Testis (tissue), 2 donors: ENCODE measurements at regions not wholly inside any gene's neighbourhood (a gene's known extent, or its start where the extent isn't known, plus 50 kb on each side); places are given as distances from the start of the nearest gene placed in this dataset.

ENCODE experiments used
- DNase-seq: peaks from one replicate; pipeline ENCODE4 v3.0.0-alpha.2; 2019
- H3K27ac ChIP-seq, 2 donors: fragments of 200-600 bp; sonication (generic); one replicate each; pipeline ENCODE4 v1.5.1; 2019
- H3K27me3 ChIP-seq: fragments of 200-600 bp; sonication (generic); one replicate; pipeline ENCODE4 v1.5.1; 2019
- H3K36me3 ChIP-seq: fragments of 200-600 bp; sonication (generic); one replicate; pipeline ENCODE4 v1.5.1; 2017; ENCODE audit warnings: low read depth; ENCODE audit errors: missing control alignments
- H3K4me1 ChIP-seq: fragments of 200-600 bp; sonication (generic); one replicate; pipeline ENCODE4 v1.5.1; 2019
- H3K4me3 ChIP-seq, 2 donors: fragments of 200-600 bp; sonication (generic); one replicate each; pipeline ENCODE4 v1.5.1; 2017 to 2019
- H3K9me3 ChIP-seq: fragments of 200-600 bp; sonication (generic); one replicate; pipeline ENCODE4 v1.5.1; 2017
- POLR2A ChIP-seq: fragments of 450-650 bp; IDR thresholded peaks from one replicate; pipeline ENCODE4 v1.6.1; 2017; ENCODE audit warnings: antibody characterized with exemption, mild to moderate bottlenecking, moderate library complexity
- WGBS, 2 donors: methylation state at CpG; one replicate each; pipeline ENCODE4 v1.1.5; 2018; 5-methylcytosine and 5-hydroxymethylcytosine counted together
- intact Hi-C: fragments of 100-400 bp; cut with DNase I; formaldehyde crosslinking; loops from one replicate; pipeline ENCODE4 v1.15.1; 2023; ENCODE audit warnings: low total_unique reads
- TF ChIP-seq, protein P1 (sequence below), 3 experiments: fragments of 450-650 bp in 2 of 3; fragments of 200-600 bp in 1 of 3; sonication (generic) in 1 of 3; IDR thresholded peaks; one replicate each; pipeline ENCODE4 v1.5.1; 2016 to 2019; ENCODE audit warnings: antibody characterized with exemption in 3 of 3, mild to moderate bottlenecking in 2 of 3, moderate library complexity in 1 of 3

DNA sequence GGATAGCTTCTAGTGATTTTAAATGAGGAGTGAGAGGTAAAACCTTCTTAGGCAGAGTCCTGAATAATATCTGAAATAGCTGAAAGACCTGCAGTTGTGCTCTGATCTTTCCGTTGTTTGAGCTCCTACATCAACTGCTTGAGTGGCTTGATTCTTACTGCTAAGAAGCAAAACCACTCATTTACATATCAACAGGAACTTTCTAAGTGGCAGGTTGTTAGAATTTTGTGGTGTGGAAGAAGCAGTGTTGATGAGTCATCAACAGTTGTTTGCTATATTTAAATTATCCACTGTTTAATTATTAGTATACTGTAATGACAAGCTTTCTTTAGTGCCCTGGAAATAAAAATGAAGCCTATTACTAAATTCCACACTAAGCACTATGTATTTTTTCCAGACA is 689.5 kb downstream of the DNAJB9 start:
- DNase-seq = no peak
- Histone ChIP-seq H3K9me3 (no peaks in the 10 kb centered on the region), H3K36me3 (no peaks in the 10 kb centered on the region), H3K27me3 (no peaks in the 10 kb centered on the region), H3K27ac (no peak overlapping the region), H3K4me3 (no peak overlapping the region), H3K4me1 (no peaks in the 10 kb centered on the region)
- WGBS, 2 donors = 57 to 64% methylated on average over 1 of the region's 1 CpG
- TF ChIP-seq, protein P1, sequence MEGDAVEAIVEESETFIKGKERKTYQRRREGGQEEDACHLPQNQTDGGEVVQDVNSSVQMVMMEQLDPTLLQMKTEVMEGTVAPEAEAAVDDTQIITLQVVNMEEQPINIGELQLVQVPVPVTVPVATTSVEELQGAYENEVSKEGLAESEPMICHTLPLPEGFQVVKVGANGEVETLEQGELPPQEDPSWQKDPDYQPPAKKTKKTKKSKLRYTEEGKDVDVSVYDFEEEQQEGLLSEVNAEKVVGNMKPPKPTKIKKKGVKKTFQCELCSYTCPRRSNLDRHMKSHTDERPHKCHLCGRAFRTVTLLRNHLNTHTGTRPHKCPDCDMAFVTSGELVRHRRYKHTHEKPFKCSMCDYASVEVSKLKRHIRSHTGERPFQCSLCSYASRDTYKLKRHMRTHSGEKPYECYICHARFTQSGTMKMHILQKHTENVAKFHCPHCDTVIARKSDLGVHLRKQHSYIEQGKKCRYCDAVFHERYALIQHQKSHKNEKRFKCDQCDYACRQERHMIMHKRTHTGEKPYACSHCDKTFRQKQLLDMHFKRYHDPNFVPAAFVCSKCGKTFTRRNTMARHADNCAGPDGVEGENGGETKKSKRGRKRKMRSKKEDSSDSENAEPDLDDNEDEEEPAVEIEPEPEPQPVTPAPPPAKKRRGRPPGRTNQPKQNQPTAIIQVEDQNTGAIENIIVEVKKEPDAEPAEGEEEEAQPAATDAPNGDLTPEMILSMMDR (IDR thresholded peaks at IDR 0.05) = no peak
- no peak for TF ChIP-seq POLR2A
- intact Hi-C loops = no loop called here

DNA sequence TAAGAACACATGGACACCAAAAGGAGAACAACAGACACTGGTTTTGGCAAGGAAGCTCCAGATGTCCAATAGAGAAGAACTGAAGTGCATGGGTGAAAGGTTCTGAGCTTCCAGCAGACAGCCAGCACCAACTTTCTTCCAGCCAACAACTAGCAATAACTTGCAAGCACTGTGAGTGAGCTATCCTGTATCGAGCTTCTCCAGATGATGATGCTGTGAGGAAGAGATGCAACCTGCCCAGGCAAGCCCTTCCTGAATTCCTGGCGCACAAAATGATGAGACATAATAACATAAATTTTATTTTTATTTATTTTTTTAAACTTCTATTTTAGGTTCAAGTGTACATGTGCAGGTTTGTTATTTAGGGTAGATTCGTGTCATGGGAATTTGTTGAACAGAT is 692.1 kb downstream of the DNAJB9 start:
- TF ChIP-seq POLR2A = no peak
- TF ChIP-seq, protein P1 (IDR thresholded peaks at IDR 0.05) = no peak
- no peaks in the 10 kb centered on the region for H3K9me3 ChIP-seq
- intact Hi-C loops = no loop called here
- no peaks in the 10 kb centered on the region for H3K36me3 ChIP-seq
- no peak for DNase-seq
- H3K4me3 ChIP-seq = no peak overlapping the region
- no peak overlapping the region for H3K27ac ChIP-seq
- H3K4me1 ChIP-seq = no peaks in the 10 kb centered on the region
- WGBS, 2 donors = 84 to 92% methylated on average over 3 of the region's 3 CpGs
- H3K27me3 ChIP-seq = no peaks in the 10 kb centered on the region

DNA sequence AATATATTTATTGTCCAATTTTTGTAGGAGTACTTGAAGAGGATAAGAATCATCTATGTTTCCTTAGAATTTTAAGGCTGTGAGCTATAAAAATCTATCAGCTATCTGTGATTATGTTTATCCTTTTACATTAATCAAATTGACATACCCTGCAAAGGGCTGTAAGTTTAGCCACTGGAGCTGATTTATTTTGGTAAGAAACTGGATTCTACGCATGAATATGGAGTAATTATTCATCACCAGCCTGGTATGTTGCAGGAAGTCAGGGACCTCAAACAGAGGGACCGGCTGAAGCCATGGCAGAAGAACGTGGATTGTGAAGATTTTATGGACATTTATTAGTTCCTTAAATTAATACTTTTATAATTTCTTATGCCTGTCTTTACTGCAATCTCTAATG is 696.9 kb downstream of the DNAJB9 start:
- Histone ChIP-seq H3K36me3 (no peaks in the 10 kb centered on the region), H3K4me3 (no peak overlapping the region), H3K9me3 (no peaks in the 10 kb centered on the region), H3K27me3 (no peaks in the 10 kb centered on the region), H3K4me1 (no peaks in the 10 kb centered on the region), H3K27ac (no peak overlapping the region)
- no peak for DNase-seq
- 91 to 92% methylated on average over 3 of the region's 3 CpGs for WGBS, 2 donors
- TF ChIP-seq, protein P1 (IDR thresholded peaks at IDR 0.05) = no peak
- no peak for TF ChIP-seq POLR2A
- intact Hi-C loops = no loop called here

DNA sequence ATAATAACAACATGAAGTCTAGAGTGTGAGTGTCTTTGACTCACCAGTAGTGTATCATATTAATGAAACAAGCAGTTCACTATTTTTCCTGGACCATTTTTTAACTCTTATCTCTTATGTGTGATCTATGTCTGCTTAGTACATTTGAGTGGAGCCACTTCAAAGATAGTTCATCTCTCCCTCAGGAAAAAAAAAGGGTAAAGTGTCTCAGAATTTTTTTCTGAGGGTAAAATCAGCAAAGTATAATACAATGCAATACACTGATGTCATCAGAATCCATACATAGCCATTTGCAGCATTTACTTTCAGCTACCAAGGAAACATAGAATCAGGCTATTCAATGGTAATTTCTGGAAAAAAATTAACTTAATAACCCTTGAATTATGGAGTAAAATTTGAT is 706.7 kb downstream of the DNAJB9 start:
- no peaks in the 10 kb centered on the region for H3K9me3 ChIP-seq

DNA sequence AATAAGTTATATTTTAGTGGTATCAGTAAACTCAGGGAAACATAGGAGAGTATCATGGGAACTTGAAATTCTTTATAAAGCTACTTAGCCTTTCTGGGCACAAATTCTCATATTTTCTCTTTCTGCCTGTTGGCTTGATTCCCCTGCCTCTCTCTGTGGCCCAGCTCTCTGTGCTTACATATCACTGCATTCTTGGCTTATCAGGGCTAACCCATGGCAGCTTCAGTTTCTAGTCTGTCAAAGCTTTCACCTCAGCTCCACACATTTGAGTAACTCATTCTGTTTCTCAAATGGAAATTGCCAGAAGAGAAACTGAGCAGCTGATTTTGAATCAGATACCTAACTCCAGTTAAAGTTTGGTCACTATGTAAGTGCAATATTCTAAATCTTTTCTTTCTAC is 713.1 kb downstream of the DNAJB9 start:
- no peak for DNase-seq
- Histone ChIP-seq H3K4me3 (no peak overlapping the region), H3K4me1 (no peaks in the 10 kb centered on the region), H3K9me3 (no peaks in the 10 kb centered on the region), H3K36me3 (no peaks in the 10 kb centered on the region), H3K27me3 (no peaks in the 10 kb centered on the region), H3K27ac (no peak overlapping the region)
- TF ChIP-seq, protein P1 (IDR thresholded peaks at IDR 0.05) = no peak
- TF ChIP-seq POLR2A = no peak
- intact Hi-C loops = no loop called here

More for the DNA sequence above, 706.7 kb downstream of the DNAJB9 start:
- DNase-seq = no peak
- intact Hi-C loops = no loop called here
- Histone ChIP-seq H3K4me1 (no peaks in the 10 kb centered on the region), H3K27ac (no peak overlapping the region), H3K4me3 (no peak overlapping the region), H3K27me3 (no peaks in the 10 kb centered on the region), H3K36me3 (no peaks in the 10 kb centered on the region)
- TF ChIP-seq, protein P1 (IDR thresholded peaks at IDR 0.05) = no peak
- no peak for TF ChIP-seq POLR2A
